ENCODE measurements at regions not wholly inside any gene's neighbourhood (a gene's known extent, or its start where the extent isn't known, plus 50 kb on each side); places are given as distances from the start of the nearest gene placed in this dataset.

DNA sequence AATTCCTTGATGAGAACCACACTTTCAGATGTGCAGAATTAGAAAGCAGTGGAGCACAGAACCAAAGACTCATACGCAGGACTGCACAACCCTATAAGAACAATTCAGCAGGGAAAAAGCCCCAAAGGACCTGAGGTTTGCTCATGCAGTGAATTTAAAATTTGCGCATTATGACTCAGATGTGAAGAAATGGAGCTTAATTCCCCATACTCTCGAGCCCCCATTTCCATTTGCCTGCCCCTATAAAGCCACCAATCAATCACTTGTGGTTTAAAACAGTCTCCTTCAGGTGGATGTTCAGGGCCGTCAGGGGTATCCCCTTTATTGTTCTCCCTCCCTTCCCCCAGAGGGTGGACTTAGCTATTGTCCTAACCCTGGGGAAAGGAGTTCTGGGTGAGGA, 221.2 kb downstream of the IGSF11 start (continued):
- TF ChIP-seq RNF2 (IDR thresholded peaks at IDR 0.05; ENCODE audit: borderline replicate concordance, low read depth, low read length, missing control alignments, poor library complexity, severe bottlenecking) (no peak), SP4 (IDR thresholded peaks at IDR 0.05; ENCODE audit: low read length) (no peak), CEBPB (IDR thresholded peaks at IDR 0.05; ENCODE audit: low read depth, low read length) (no peak), CREB1 (IDR thresholded peaks at IDR 0.05) (no peak)
- TF ChIP-seq, protein P1, sequence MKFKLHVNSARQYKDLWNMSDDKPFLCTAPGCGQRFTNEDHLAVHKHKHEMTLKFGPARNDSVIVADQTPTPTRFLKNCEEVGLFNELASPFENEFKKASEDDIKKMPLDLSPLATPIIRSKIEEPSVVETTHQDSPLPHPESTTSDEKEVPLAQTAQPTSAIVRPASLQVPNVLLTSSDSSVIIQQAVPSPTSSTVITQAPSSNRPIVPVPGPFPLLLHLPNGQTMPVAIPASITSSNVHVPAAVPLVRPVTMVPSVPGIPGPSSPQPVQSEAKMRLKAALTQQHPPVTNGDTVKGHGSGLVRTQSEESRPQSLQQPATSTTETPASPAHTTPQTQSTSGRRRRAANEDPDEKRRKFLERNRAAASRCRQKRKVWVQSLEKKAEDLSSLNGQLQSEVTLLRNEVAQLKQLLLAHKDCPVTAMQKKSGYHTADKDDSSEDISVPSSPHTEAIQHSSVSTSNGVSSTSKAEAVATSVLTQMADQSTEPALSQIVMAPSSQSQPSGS (IDR thresholded peaks at IDR 0.05; ENCODE audit: low read length): no peak
